Nephron (organoid): ENCODE measurements at regions not wholly inside any gene's neighbourhood (a gene's known extent, or its start where the extent isn't known, plus 50 kb on each side); places are given as distances from the start of the nearest gene placed in this dataset.

ENCODE experiments used
- H3K27ac Mint-ChIP-seq, 3 experiments: 2 replicates each; pipeline ENCODE4 v1.8.0; 2020; ENCODE audit warnings: mixed read lengths in 3 of 3, mild to moderate bottlenecking in 2 of 3, moderate library complexity in 1 of 3
- H3K27me3 Mint-ChIP-seq: 2 replicates; pipeline ENCODE4 v1.8.0; 2021; ENCODE audit warnings: low read depth, mild to moderate bottlenecking, moderate library complexity, mixed read lengths
- H3K36me3 Mint-ChIP-seq: 2 replicates; pipeline ENCODE4 v1.8.0; 2020; ENCODE audit warnings: low read depth, mixed read lengths
- H3K4me1 Mint-ChIP-seq: 2 replicates; pipeline ENCODE4 v1.8.0; 2020; ENCODE audit warnings: mixed read lengths
- H3K4me3 Mint-ChIP-seq, 3 experiments: 2 replicates each; pipeline ENCODE4 v1.8.0; 2020; ENCODE audit warnings: mild to moderate bottlenecking in 3 of 3, mixed read lengths in 3 of 3, moderate library complexity in 2 of 3
- H3K9me3 Mint-ChIP-seq: 2 replicates; pipeline ENCODE4 v1.8.0; 2020; ENCODE audit warnings: mixed read lengths
- CTCF ChIP-seq, 3 experiments: fragments of 200-600 bp; sonication (generic); IDR thresholded peaks; one replicate each; pipeline ENCODE4 v1.5.0; 2021; ENCODE audit warnings: antibody characterized with exemption in 3 of 3; ENCODE audit not compliant: unreplicated experiment in 3 of 3

GRCh38 chr10:21207852-21208646 is 310.9 kb upstream of the NEBL start:
- Mint-ChIP-seq H3K27me3 (no peaks in the 10 kb centered on the region), H3K9me3 (peaks cover 7% of the 10 kb centered on the region), H3K4me1 (peaks cover 19% of the 10 kb centered on the region), H3K4me3 (no peak overlapping the region), H3K27ac (peak overlapping the region; percentile 69 to 98 (median 78)), H3K36me3 (no peaks in the 10 kb centered on the region)
- TF ChIP-seq CTCF (IDR thresholded peaks at IDR 0.05; ENCODE audit: unreplicated experiment in 3 of 3): no peak

DNA sequence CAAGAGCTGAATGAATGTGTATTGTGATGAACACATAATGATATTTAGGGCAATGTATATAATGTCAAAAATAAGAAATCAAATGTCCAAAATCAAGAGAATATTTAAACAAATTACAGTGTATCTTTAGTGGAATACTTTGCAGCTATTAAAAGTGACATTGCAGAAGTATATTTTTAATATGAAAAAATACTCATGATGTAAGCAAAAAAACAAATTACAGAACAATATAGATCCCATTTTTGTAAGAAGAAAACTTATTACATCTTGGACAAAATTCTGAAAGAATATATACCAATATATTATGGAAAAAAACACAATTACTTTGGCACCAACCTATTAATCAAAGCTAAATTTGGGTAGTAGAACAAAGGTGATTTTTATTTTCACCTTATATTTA is 308.2 kb upstream of the NEBL start:
- TF ChIP-seq CTCF (IDR thresholded peaks at IDR 0.05; ENCODE audit: unreplicated experiment in 3 of 3): no peak
- no peaks in the 10 kb centered on the region for H3K36me3 Mint-ChIP-seq
- no peaks in the 10 kb centered on the region for H3K27me3 Mint-ChIP-seq
- peaks cover 7% of the 10 kb centered on the region for H3K9me3 Mint-ChIP-seq
- no peak overlapping the region for H3K27ac Mint-ChIP-seq
- H3K4me1 Mint-ChIP-seq: peaks cover 20% of the 10 kb centered on the region
- no peak overlapping the region for H3K4me3 Mint-ChIP-seq

DNA sequence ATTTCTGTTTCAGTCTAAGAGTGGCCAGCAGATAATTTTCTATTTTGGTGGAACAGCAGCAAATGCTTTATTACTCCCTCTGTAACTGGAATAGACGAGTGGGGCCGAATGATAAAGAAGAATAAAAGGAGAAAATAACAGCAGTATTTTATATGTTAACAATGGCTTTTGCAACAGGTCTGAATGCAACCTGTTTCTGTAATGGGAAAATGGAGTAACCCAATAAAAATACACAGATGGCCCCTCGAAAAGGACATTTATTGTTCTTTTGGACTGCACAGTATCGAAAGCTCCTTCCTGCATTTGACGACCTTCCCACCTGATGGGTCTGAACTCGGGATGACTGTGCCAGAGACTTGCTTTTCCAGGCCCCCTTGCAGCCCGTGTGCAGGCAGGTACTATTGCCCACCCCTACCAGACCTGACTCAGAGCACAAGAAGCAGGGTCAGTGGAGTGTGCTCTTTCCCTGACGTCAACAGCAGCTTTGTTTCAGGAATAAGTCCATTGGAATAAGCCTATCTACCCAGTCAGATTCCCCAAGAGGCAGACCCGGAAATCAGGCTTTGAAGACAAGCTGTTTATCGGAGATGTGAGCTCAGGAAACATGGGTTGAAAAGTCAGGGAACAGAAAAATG is 306.5 kb upstream of the NEBL start:
- Mint-ChIP-seq H3K27ac (peak overlapping the region in 1 of 3 experiments; percentile 43), H3K4me1 (peaks cover 20% of the 10 kb centered on the region), H3K4me3 (no peak overlapping the region), H3K9me3 (peaks cover 9% of the 10 kb centered on the region), H3K36me3 (no peaks in the 10 kb centered on the region), H3K27me3 (no peaks in the 10 kb centered on the region)
- no peak for TF ChIP-seq CTCF (IDR thresholded peaks at IDR 0.05; ENCODE audit: unreplicated experiment in 3 of 3)

- Mint-ChIP-seq H3K36me3 (no peaks in the 10 kb centered on the region), H3K27me3 (peaks cover 5% of the 10 kb centered on the region), H3K27ac (peak overlapping the region in 2 of 3 experiments; percentile 35 to 43), H3K4me3 (no peak overlapping the region), H3K4me1 (peaks cover 20% of the 10 kb centered on the region), H3K9me3 (peaks cover 13% of the 10 kb centered on the region)
- no peak for TF ChIP-seq CTCF (IDR thresholded peaks at IDR 0.05; ENCODE audit: unreplicated experiment in 3 of 3)
Measured at GRCh38 chr10:21202776-21203462, 305.8 kb upstream of the NEBL start.

DNA sequence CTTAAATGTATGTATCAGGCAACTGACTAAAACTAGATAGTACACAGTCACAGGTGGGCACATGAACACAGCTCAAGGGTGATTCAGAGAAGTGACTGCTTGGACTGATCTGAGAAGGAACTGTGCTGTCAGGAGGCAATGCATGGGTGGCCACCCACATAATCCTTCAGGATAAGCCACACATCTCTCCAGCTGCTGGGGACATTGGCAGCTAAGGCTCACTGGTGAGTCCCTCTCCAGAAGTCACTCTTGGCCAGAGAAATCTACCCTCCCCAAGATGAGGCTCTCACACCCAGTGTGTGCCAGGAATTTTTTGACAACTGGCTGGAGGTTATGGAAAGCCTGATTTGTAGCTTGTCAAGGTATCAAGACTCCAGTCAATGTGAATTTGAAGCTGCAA is 302.4 kb upstream of the NEBL start:
- H3K4me1 Mint-ChIP-seq: peaks cover 26% of the 10 kb centered on the region
- H3K36me3 Mint-ChIP-seq: no peaks in the 10 kb centered on the region
- H3K27me3 Mint-ChIP-seq: peaks cover 8% of the 10 kb centered on the region
- H3K9me3 Mint-ChIP-seq: peaks cover 12% of the 10 kb centered on the region
- no peak overlapping the region for H3K27ac Mint-ChIP-seq
- no peak for TF ChIP-seq CTCF (IDR thresholded peaks at IDR 0.05; ENCODE audit: unreplicated experiment in 3 of 3)
- H3K4me3 Mint-ChIP-seq: no peak overlapping the region
